Stimulated activated CD4-positive, alpha-beta T cell treated with anti-CD3 and anti-CD28 coated beads, Interleukin-15, amount 100 ng/mL, for 1 hour (primary cell): ENCODE measurements at regions not wholly inside any gene's neighbourhood (a gene's known extent, or its start where the extent isn't known, plus 50 kb on each side); places are given as distances from the start of the nearest gene placed in this dataset.

ENCODE experiments used
- DNase-seq, 2 donors: peaks; one replicate each; pipeline ENCODE4 v3.0.0-alpha.2; 2020; ENCODE audit warnings: low read depth in 1 of 2, low spot score in 1 of 2

GRCh38 chr2:71783215-71783614 is 329.9 kb downstream of the DYSF start:
- no peak for DNase-seq

- DNase-seq: no peak
Observed at GRCh38 chr2:71782323-71782722, 329.0 kb downstream of the DYSF start.

GRCh38 chr2:71781695-71782228 is 328.4 kb downstream of the DYSF start:
- no peak for DNase-seq

GRCh38 chr2:71780162-71780561 is 326.8 kb downstream of the DYSF start:
- no peak for DNase-seq

GRCh38 chr2:71779774-71780105 is 326.4 kb downstream of the DYSF start:
- DNase-seq: no peak

GRCh38 chr2:71778936-71779773 is 325.8 kb downstream of the DYSF start:
- DNase-seq: no peak

- no peak for DNase-seq
Observed at GRCh38 chr2:71778514-71778913, 325.2 kb downstream of the DYSF start.

- DNase-seq: no peak
Observed at GRCh38 chr2:71777946-71778345, 324.6 kb downstream of the DYSF start.

GRCh38 chr2:71776227-71776626 is 322.9 kb downstream of the DYSF start:
- no peak for DNase-seq

- no peak for DNase-seq
Observed at GRCh38 chr2:71773218-71773617, 319.9 kb downstream of the DYSF start.

- no peak for DNase-seq
Observed at GRCh38 chr2:71772510-71773172, 319.3 kb downstream of the DYSF start.

- no peak for DNase-seq
Observed at GRCh38 chr2:71767663-71768062, 314.3 kb downstream of the DYSF start.

GRCh38 chr2:71759060-71759459 is 305.7 kb downstream of the DYSF start:
- DNase-seq: no peak

GRCh38 chr2:71757351-71757750 is 304.0 kb downstream of the DYSF start:
- DNase-seq: no peak

- DNase-seq: no peak
Observed at GRCh38 chr2:71756280-71756906, 303.0 kb downstream of the DYSF start.

GRCh38 chr2:71751590-71751989 is 298.2 kb downstream of the DYSF start:
- DNase-seq: no peak

GRCh38 chr2:71749671-71750101 is 296.3 kb downstream of the DYSF start:
- no peak for DNase-seq

GRCh38 chr2:71748227-71748626 is 294.9 kb downstream of the DYSF start:
- DNase-seq: no peak

GRCh38 chr2:71747559-71747958 is 294.2 kb downstream of the DYSF start:
- no peak for DNase-seq

- no peak for DNase-seq
Observed at GRCh38 chr2:71746946-71747501, 293.7 kb downstream of the DYSF start.

GRCh38 chr2:71744781-71745180 is 291.4 kb downstream of the DYSF start:
- no peak for DNase-seq
